ENCODE measurements at regions not wholly inside any gene's neighbourhood (a gene's known extent, or its start where the extent isn't known, plus 50 kb on each side); places are given as distances from the start of the nearest gene placed in this dataset.
"Not testable (repeated sequence)": the region's sequence is repeated elsewhere in the genome, so short reads cannot be mapped to it uniquely, and the experiment has no call there.

DNA sequence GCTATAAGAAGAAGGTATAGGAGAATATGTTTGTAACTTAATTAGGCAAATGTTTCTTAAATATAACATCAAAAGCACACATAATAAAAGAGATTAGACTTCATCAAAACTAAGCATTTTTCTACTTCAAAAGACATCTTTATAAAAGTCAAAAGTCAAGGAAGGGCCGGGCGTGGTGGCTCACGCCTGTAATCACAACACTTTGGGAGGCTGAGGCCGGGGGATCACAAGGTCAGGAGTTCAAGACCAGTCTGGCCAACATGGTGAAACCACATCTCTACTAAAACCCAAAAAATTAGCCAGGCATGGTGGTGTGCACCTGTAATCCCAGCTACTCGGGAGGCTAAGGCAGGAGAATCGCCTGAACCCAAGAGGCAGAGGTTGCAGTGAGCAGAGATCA, 951.0 kb upstream of the C9orf72 start:
- DNase-seq; CTCF ChIA-PET; POLR2A ChIA-PET; H3K4me1 ChIP-seq (ENCODE audit: control extremely low read depth in 1 of 4, control insufficient read depth in 4 of 4, insufficient read depth in 4 of 4, low read length in 3 of 4); H3K36me3 ChIP-seq (ENCODE audit: control insufficient read depth in 4 of 4, insufficient read depth in 4 of 4, low read length in 3 of 4); H3K9me3 ChIP-seq (ENCODE audit: control extremely low read depth in 1 of 5, control insufficient read depth in 4 of 5, insufficient read depth in 2 of 5, low read depth in 1 of 5, low read length in 4 of 5); H3K27me3 ChIP-seq (replicated peaks in 2 of 5; ENCODE audit: control insufficient read depth in 4 of 5, insufficient read depth in 5 of 5, low read length in 4 of 5); H3K4me3 ChIP-seq (ENCODE audit: control insufficient read depth in 1 of 7, extremely low read depth in 1 of 7, insufficient read depth in 4 of 7, low read depth in 2 of 7, low read length in 6 of 7); H3K27ac ChIP-seq (ENCODE audit: insufficient read depth in 1 of 2, low read depth in 1 of 2, low read length in 2 of 2, poor library complexity in 1 of 2, severe bottlenecking in 2 of 2): not testable (repeated sequence)
- 100% methylated on average over 6 of the region's 6 CpGs for WGBS (ENCODE audit: insufficient coverage)

- ChIA-PET POLR2A (no interaction called here), CTCF (no interaction called here)
- no peaks in the 10 kb centered on the region for H3K27me3 ChIP-seq (replicated peaks in 2 of 5; ENCODE audit: control insufficient read depth in 4 of 5, insufficient read depth in 5 of 5, low read length in 4 of 5)
- no peak overlapping the region for H3K27ac ChIP-seq (ENCODE audit: insufficient read depth in 1 of 2, low read depth in 1 of 2, low read length in 2 of 2, poor library complexity in 1 of 2, severe bottlenecking in 2 of 2)
- 83% methylated on average over 1 of the region's 1 CpG for WGBS (ENCODE audit: insufficient coverage)
- DNase-seq = no peak
- no peaks in the 10 kb centered on the region for H3K36me3 ChIP-seq (ENCODE audit: control insufficient read depth in 4 of 4, insufficient read depth in 4 of 4, low read length in 3 of 4)
- no peak overlapping the region for H3K4me3 ChIP-seq (ENCODE audit: control insufficient read depth in 1 of 7, extremely low read depth in 1 of 7, insufficient read depth in 4 of 7, low read depth in 2 of 7, low read length in 6 of 7)
- no peaks in the 10 kb centered on the region for H3K4me1 ChIP-seq (ENCODE audit: control extremely low read depth in 1 of 4, control insufficient read depth in 4 of 4, insufficient read depth in 4 of 4, low read length in 3 of 4)
- no peaks in the 10 kb centered on the region for H3K9me3 ChIP-seq (ENCODE audit: control extremely low read depth in 1 of 5, control insufficient read depth in 4 of 5, insufficient read depth in 2 of 5, low read depth in 1 of 5, low read length in 4 of 5)
These were observed 954.8 kb upstream of the C9orf72 start for GRCh38 chr9:28528049-28528448.

GRCh38 chr9:28538132-28538531, 964.9 kb upstream of the C9orf72 start:
- POLR2A ChIA-PET = no interaction called here

GRCh38 chr9:28539434-28540070, 966.3 kb upstream of the C9orf72 start:
- Histone ChIP-seq H3K4me1 (ENCODE audit: control extremely low read depth in 1 of 4, control insufficient read depth in 4 of 4, insufficient read depth in 4 of 4, low read length in 3 of 4) (no peaks in the 10 kb centered on the region), H3K36me3 (ENCODE audit: control insufficient read depth in 4 of 4, insufficient read depth in 4 of 4, low read length in 3 of 4) (no peaks in the 10 kb centered on the region), H3K4me3 (ENCODE audit: control insufficient read depth in 1 of 7, extremely low read depth in 1 of 7, insufficient read depth in 4 of 7, low read depth in 2 of 7, low read length in 6 of 7) (no peak overlapping the region), H3K27ac (ENCODE audit: insufficient read depth in 1 of 2, low read depth in 1 of 2, low read length in 2 of 2, poor library complexity in 1 of 2, severe bottlenecking in 2 of 2) (no peak overlapping the region), H3K9me3 (ENCODE audit: control extremely low read depth in 1 of 5, control insufficient read depth in 4 of 5, insufficient read depth in 2 of 5, low read depth in 1 of 5, low read length in 4 of 5) (no peaks in the 10 kb centered on the region), H3K27me3 (replicated peaks in 2 of 5; ENCODE audit: control insufficient read depth in 4 of 5, insufficient read depth in 5 of 5, low read length in 4 of 5) (no peaks in the 10 kb centered on the region)
- ChIA-PET CTCF (interaction anchor here (0.5 kb wide), 1 partner anchor 703 kb away, joined by 3 read pairs; no protein-coding TSS in a partner anchor), POLR2A (no interaction called here)
- no CpG with 5 or more reads among the region's 1 CpG for WGBS (ENCODE audit: insufficient coverage)
- no peak for DNase-seq

More at GRCh38 chr9:28538132-28538531, 964.9 kb upstream of the C9orf72 start:
- Histone ChIP-seq H3K27me3 (replicated peaks in 2 of 5; ENCODE audit: control insufficient read depth in 4 of 5, insufficient read depth in 5 of 5, low read length in 4 of 5) (no peaks in the 10 kb centered on the region), H3K27ac (ENCODE audit: insufficient read depth in 1 of 2, low read depth in 1 of 2, low read length in 2 of 2, poor library complexity in 1 of 2, severe bottlenecking in 2 of 2) (no peak overlapping the region), H3K4me1 (ENCODE audit: control extremely low read depth in 1 of 4, control insufficient read depth in 4 of 4, insufficient read depth in 4 of 4, low read length in 3 of 4) (no peaks in the 10 kb centered on the region), H3K4me3 (ENCODE audit: control insufficient read depth in 1 of 7, extremely low read depth in 1 of 7, insufficient read depth in 4 of 7, low read depth in 2 of 7, low read length in 6 of 7) (no peak overlapping the region), H3K9me3 (ENCODE audit: control extremely low read depth in 1 of 5, control insufficient read depth in 4 of 5, insufficient read depth in 2 of 5, low read depth in 1 of 5, low read length in 4 of 5) (no peaks in the 10 kb centered on the region), H3K36me3 (ENCODE audit: control insufficient read depth in 4 of 4, insufficient read depth in 4 of 4, low read length in 3 of 4) (no peaks in the 10 kb centered on the region)
- CTCF ChIA-PET = no interaction called here
- no CpG with 5 or more reads among the region's 3 CpGs for WGBS (ENCODE audit: insufficient coverage)
- no peak for DNase-seq

- ChIA-PET POLR2A (no interaction called here), CTCF (no interaction called here)
These were observed 969.6 kb upstream of the C9orf72 start for GRCh38 chr9:28542928-28543327.

GRCh38 chr9:28547527-28547926, 974.2 kb upstream of the C9orf72 start:
- Histone ChIP-seq H3K4me1 (ENCODE audit: control extremely low read depth in 1 of 4, control insufficient read depth in 4 of 4, insufficient read depth in 4 of 4, low read length in 3 of 4) (no peaks in the 10 kb centered on the region), H3K27ac (ENCODE audit: insufficient read depth in 1 of 2, low read depth in 1 of 2, low read length in 2 of 2, poor library complexity in 1 of 2, severe bottlenecking in 2 of 2) (no peak overlapping the region), H3K36me3 (ENCODE audit: control insufficient read depth in 4 of 4, insufficient read depth in 4 of 4, low read length in 3 of 4) (no peaks in the 10 kb centered on the region), H3K27me3 (replicated peaks in 2 of 5; ENCODE audit: control insufficient read depth in 4 of 5, insufficient read depth in 5 of 5, low read length in 4 of 5) (no peaks in the 10 kb centered on the region), H3K9me3 (ENCODE audit: control extremely low read depth in 1 of 5, control insufficient read depth in 4 of 5, insufficient read depth in 2 of 5, low read depth in 1 of 5, low read length in 4 of 5) (no peaks in the 10 kb centered on the region), H3K4me3 (ENCODE audit: control insufficient read depth in 1 of 7, extremely low read depth in 1 of 7, insufficient read depth in 4 of 7, low read depth in 2 of 7, low read length in 6 of 7) (no peak overlapping the region)
- ChIA-PET CTCF (no interaction called here), POLR2A (no interaction called here)
- WGBS (ENCODE audit: insufficient coverage) = no CpG with 5 or more reads among the region's 2 CpGs
- no peak for DNase-seq

More at GRCh38 chr9:28542928-28543327, 969.6 kb upstream of the C9orf72 start:
- no peak for DNase-seq
- H3K4me3 ChIP-seq (ENCODE audit: control insufficient read depth in 1 of 7, extremely low read depth in 1 of 7, insufficient read depth in 4 of 7, low read depth in 2 of 7, low read length in 6 of 7) = no peak overlapping the region
- no peaks in the 10 kb centered on the region for H3K27me3 ChIP-seq (replicated peaks in 2 of 5; ENCODE audit: control insufficient read depth in 4 of 5, insufficient read depth in 5 of 5, low read length in 4 of 5)
- no peaks in the 10 kb centered on the region for H3K36me3 ChIP-seq (ENCODE audit: control insufficient read depth in 4 of 4, insufficient read depth in 4 of 4, low read length in 3 of 4)
- no peaks in the 10 kb centered on the region for H3K4me1 ChIP-seq (ENCODE audit: control extremely low read depth in 1 of 4, control insufficient read depth in 4 of 4, insufficient read depth in 4 of 4, low read length in 3 of 4)
- H3K9me3 ChIP-seq (ENCODE audit: control extremely low read depth in 1 of 5, control insufficient read depth in 4 of 5, insufficient read depth in 2 of 5, low read depth in 1 of 5, low read length in 4 of 5) = no peaks in the 10 kb centered on the region
- no peak overlapping the region for H3K27ac ChIP-seq (ENCODE audit: insufficient read depth in 1 of 2, low read depth in 1 of 2, low read length in 2 of 2, poor library complexity in 1 of 2, severe bottlenecking in 2 of 2)
- 77% methylated on average over 3 of the region's 4 CpGs for WGBS (ENCODE audit: insufficient coverage)

DNA sequence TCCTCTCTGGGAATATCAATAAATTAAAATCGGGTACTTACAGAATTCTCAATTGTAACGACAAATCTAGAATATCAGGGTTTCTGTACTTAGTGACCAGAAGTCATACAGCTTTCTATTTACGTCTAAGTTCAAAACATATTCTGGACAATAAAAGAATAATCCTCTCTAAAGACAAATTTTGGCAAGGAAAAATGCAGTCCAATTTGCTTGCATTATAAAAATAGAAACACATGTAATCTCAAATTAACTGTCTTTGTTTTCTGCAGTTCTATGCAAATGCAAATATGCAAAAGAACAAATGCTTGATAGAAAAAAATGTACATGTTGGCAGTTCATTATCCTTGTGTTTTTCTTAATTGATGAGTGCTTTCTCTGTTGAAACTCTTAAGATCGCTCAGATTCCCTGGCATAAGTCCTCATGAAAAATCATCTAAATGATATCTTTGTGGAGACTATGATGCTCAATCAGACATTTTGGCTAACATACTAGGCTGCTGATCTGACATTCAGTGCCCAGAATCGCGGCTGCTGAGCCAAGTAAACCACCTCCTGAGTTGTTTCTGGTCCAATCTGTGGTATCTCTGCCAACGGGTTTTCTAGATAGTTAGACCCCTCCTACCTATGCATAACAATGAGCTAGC, 990.1 kb upstream of the C9orf72 start:
- 94% methylated on average over 5 of the region's 7 CpGs for WGBS (ENCODE audit: insufficient coverage)
- CTCF ChIA-PET = no interaction called here
- no peaks in the 10 kb centered on the region for H3K9me3 ChIP-seq (ENCODE audit: control extremely low read depth in 1 of 5, control insufficient read depth in 4 of 5, insufficient read depth in 2 of 5, low read depth in 1 of 5, low read length in 4 of 5)

More for the DNA sequence above, 990.1 kb upstream of the C9orf72 start:
- Histone ChIP-seq H3K4me1 (ENCODE audit: control extremely low read depth in 1 of 4, control insufficient read depth in 4 of 4, insufficient read depth in 4 of 4, low read length in 3 of 4) (no peaks in the 10 kb centered on the region), H3K27me3 (replicated peaks in 2 of 5; ENCODE audit: control insufficient read depth in 4 of 5, insufficient read depth in 5 of 5, low read length in 4 of 5) (no peaks in the 10 kb centered on the region), H3K4me3 (ENCODE audit: control insufficient read depth in 1 of 7, extremely low read depth in 1 of 7, insufficient read depth in 4 of 7, low read depth in 2 of 7, low read length in 6 of 7) (no peak overlapping the region), H3K27ac (ENCODE audit: insufficient read depth in 1 of 2, low read depth in 1 of 2, low read length in 2 of 2, poor library complexity in 1 of 2, severe bottlenecking in 2 of 2) (no peak overlapping the region), H3K36me3 (ENCODE audit: control insufficient read depth in 4 of 4, insufficient read depth in 4 of 4, low read length in 3 of 4) (no peaks in the 10 kb centered on the region)
- DNase-seq = no peak
- POLR2A ChIA-PET = no interaction called here
